NCI-H345 treated with DMSO at 0.1 percent for 48 hours (cell line): ENCODE measurements at regions not wholly inside any gene's neighbourhood (a gene's known extent, or its start where the extent isn't known, plus 50 kb on each side); places are given as distances from the start of the nearest gene placed in this dataset.

Source experiments
- DNase-seq: peaks from one replicate; lab custom pipeline; 2025; ENCODE audit not compliant: unreplicated experiment; lab: John Stamatoyannopoulos, UW

GRCh38 chr14:85445151-85445795, 84.7 kb upstream of the FLRT2 start:
- no peak for DNase-seq

GRCh38 chr14:85447883-85448282, 82.1 kb upstream of the FLRT2 start:
- DNase-seq, result no peak

- DNase-seq, result no peak
Observed at GRCh38 chr14:85451421-85451820, 78.5 kb upstream of the FLRT2 start.

- DNase-seq, result no peak
Observed at GRCh38 chr14:85453401-85454225, 76.3 kb upstream of the FLRT2 start.

- DNase-seq, result no peak
Observed at GRCh38 chr14:85454226-85454813, 75.6 kb upstream of the FLRT2 start.

- DNase-seq, result no peak
Observed at GRCh38 chr14:85459361-85460000, 70.5 kb upstream of the FLRT2 start.

- DNase-seq, result no peak
Observed at GRCh38 chr14:85461432-85462133, 68.4 kb upstream of the FLRT2 start.

GRCh38 chr14:85463512-85463911, 66.4 kb upstream of the FLRT2 start:
- no peak for DNase-seq

- no peak for DNase-seq
Observed at GRCh38 chr14:85464135-85464895, 65.6 kb upstream of the FLRT2 start.

- no peak for DNase-seq
Observed at GRCh38 chr14:85466678-85467077, 63.3 kb upstream of the FLRT2 start.

GRCh38 chr14:85468816-85469215, 61.1 kb upstream of the FLRT2 start:
- DNase-seq, result no peak

- DNase-seq, result no peak
Observed at GRCh38 chr14:85471156-85471555, 58.8 kb upstream of the FLRT2 start.

- no peak for DNase-seq
Observed at GRCh38 chr14:85471744-85472143, 58.2 kb upstream of the FLRT2 start.

- DNase-seq, result no peak
Observed at GRCh38 chr14:85474431-85474830, 55.5 kb upstream of the FLRT2 start.

- DNase-seq, result no peak
Observed at GRCh38 chr14:85475113-85475512, 54.8 kb upstream of the FLRT2 start.

- no peak for DNase-seq
Observed at GRCh38 chr14:85479306-85479705, 50.6 kb upstream of the FLRT2 start.

- no peak for DNase-seq
Observed at GRCh38 chr14:85479771-85480170, 50.2 kb upstream of the FLRT2 start.
